Neural progenitor cell (in vitro differentiated cells): ENCODE measurements at regions not wholly inside any gene's neighbourhood (a gene's known extent, or its start where the extent isn't known, plus 50 kb on each side); places are given as distances from the start of the nearest gene placed in this dataset.

Experiments used
- EZH2 ChIP-seq: fragments of 200-600 bp; sonication (generic); IDR thresholded peaks from 2 replicates; pipeline ENCODE4 v1.6.1; 2017; ENCODE audit warnings: antibody characterized with exemption, mild to moderate bottlenecking, moderate library complexity
- TF ChIP-seq, protein P1 (sequence below): fragments of 200-600 bp; sonication (generic); IDR thresholded peaks from 2 replicates; pipeline ENCODE4 v1.5.1; 2017; ENCODE audit warnings: antibody characterized with exemption, mild to moderate bottlenecking

DNA sequence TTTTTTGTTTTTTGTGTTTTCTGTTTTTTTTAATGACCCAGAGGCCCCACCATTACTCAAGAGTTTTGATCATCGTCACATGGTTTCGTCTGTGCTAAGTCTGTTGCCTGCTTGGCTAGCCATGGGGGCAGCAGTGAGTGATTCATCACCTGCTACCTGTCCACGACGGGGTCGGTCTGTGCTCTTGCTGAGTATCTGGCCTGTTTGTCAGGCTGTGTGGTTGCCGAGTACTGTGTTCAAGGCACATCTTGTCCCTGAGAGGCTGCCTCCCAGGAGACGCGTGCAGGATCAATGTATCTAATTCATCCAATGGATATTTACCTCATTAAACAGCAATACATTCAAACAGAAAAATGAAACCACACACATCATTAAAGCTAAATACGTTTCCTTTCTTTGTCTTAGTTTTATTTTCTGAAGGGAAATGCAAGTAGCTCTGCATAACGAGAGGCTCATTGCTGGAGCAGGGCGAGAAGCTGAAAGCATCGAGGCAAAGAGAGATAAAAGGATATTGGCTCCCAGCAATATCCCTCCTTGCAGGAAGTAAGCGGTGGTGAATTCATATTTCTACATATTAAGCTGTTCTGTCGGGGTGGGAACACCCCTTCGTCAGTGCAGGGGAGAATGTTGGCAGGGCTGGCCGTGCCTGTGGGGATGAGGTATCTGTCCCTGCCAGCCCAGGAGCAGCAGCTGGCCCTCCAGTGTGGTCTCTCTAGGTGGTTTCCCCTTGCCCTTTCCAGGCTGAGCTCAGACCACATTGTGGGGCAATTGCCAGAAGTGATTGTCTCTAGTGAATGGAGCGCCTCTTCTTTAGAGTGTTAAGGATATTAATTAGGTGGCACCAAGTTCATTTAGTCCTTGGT lies 166.2 kb upstream of the ASIC2 start:
- TF ChIP-seq, protein P1, sequence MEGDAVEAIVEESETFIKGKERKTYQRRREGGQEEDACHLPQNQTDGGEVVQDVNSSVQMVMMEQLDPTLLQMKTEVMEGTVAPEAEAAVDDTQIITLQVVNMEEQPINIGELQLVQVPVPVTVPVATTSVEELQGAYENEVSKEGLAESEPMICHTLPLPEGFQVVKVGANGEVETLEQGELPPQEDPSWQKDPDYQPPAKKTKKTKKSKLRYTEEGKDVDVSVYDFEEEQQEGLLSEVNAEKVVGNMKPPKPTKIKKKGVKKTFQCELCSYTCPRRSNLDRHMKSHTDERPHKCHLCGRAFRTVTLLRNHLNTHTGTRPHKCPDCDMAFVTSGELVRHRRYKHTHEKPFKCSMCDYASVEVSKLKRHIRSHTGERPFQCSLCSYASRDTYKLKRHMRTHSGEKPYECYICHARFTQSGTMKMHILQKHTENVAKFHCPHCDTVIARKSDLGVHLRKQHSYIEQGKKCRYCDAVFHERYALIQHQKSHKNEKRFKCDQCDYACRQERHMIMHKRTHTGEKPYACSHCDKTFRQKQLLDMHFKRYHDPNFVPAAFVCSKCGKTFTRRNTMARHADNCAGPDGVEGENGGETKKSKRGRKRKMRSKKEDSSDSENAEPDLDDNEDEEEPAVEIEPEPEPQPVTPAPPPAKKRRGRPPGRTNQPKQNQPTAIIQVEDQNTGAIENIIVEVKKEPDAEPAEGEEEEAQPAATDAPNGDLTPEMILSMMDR = no peak
- TF ChIP-seq EZH2 = no peak
